ENCODE measurements at regions not wholly inside any gene's neighbourhood (a gene's known extent, or its start where the extent isn't known, plus 50 kb on each side); places are given as distances from the start of the nearest gene placed in this dataset.

GRCh38 chr1:217088521-217089284 lies 365.5 kb upstream of the ESRRG start:
- Mint-ChIP-seq H3K27me3 (ENCODE audit: low read depth, unreplicated experiment) (peaks cover 41% of the 10 kb centered on the region), H3K4me1 (ENCODE audit: low read depth, unreplicated experiment) (peaks cover 12% of the 10 kb centered on the region), H3K27ac (ENCODE audit: unreplicated experiment) (peak overlapping the region; percentile 26), H3K4me3 (ENCODE audit: unreplicated experiment) (peak overlapping the region; percentile 67), H3K36me3 (ENCODE audit: low read depth, unreplicated experiment) (no peaks in the 10 kb centered on the region), H3K9me3 (ENCODE audit: unreplicated experiment) (no peaks in the 10 kb centered on the region)
- H3K9me3 ChIP-seq (ENCODE audit: insufficient read depth, low read depth, low read length) = no peaks in the 10 kb centered on the region
- H3K4me3 ChIP-seq (ENCODE audit: insufficient read depth, low read depth, low read length) = peak overlapping the region; percentile 70
- TF ChIP-seq EZH2 (IDR thresholded peaks at IDR 0.05; ENCODE audit: insufficient read depth, low read length) (no peak), CTCF (IDR thresholded peaks at IDR 0.05; ENCODE audit: insufficient read depth, low read depth, low read length) (no peak)
- H2AFZ ChIP-seq (ENCODE audit: low read depth, low read length) = peak overlapping the region; percentile 90
- FAIRE-seq = no peak
- peaks cover 15% of the 10 kb centered on the region for H3K4me1 ChIP-seq (ENCODE audit: insufficient read depth, low read length)
- H3K27me3 ChIP-seq (ENCODE audit: insufficient read depth, low read length) = no peaks in the 10 kb centered on the region
- H3K9ac ChIP-seq (ENCODE audit: low read length) = peak overlapping the region; percentile 83
- no peaks in the 10 kb centered on the region for H3K36me3 ChIP-seq (ENCODE audit: insufficient read depth, low read length)
- DNase-seq (ENCODE audit: low read depth) = no peak
- peak overlapping the region; percentile 95 for H3K4me2 ChIP-seq (ENCODE audit: low read length)
- no peak overlapping the region for H3K27ac ChIP-seq (ENCODE audit: low read depth, low read length)
- H3K79me2 ChIP-seq (ENCODE audit: insufficient read depth, low read length) = no peaks in the 10 kb centered on the region
- H4K20me1 ChIP-seq (ENCODE audit: insufficient read depth, low read length) = no peaks in the 10 kb centered on the region

- Histone ChIP-seq H3K27me3 (ENCODE audit: insufficient read depth, low read length) (no peaks in the 10 kb centered on the region), H2AFZ (ENCODE audit: low read depth, low read length) (no peak overlapping the region), H3K4me1 (ENCODE audit: insufficient read depth, low read length) (peaks cover 15% of the 10 kb centered on the region), H3K27ac (ENCODE audit: low read depth, low read length) (no peak overlapping the region), H3K79me2 (ENCODE audit: insufficient read depth, low read length) (no peaks in the 10 kb centered on the region), H3K36me3 (ENCODE audit: insufficient read depth, low read length) (no peaks in the 10 kb centered on the region), H3K4me2 (ENCODE audit: low read length) (no peak overlapping the region), H3K9me3 (ENCODE audit: insufficient read depth, low read depth, low read length) (no peaks in the 10 kb centered on the region), H3K4me3 (ENCODE audit: insufficient read depth, low read depth, low read length) (no peak overlapping the region), H3K9ac (ENCODE audit: low read length) (no peak overlapping the region), H4K20me1 (ENCODE audit: insufficient read depth, low read length) (no peaks in the 10 kb centered on the region)
- no peaks in the 10 kb centered on the region for H3K9me3 Mint-ChIP-seq (ENCODE audit: unreplicated experiment)
- no peaks in the 10 kb centered on the region for H3K36me3 Mint-ChIP-seq (ENCODE audit: low read depth, unreplicated experiment)
- TF ChIP-seq EZH2 (IDR thresholded peaks at IDR 0.05; ENCODE audit: insufficient read depth, low read length) (no peak), CTCF (IDR thresholded peaks at IDR 0.05; ENCODE audit: insufficient read depth, low read depth, low read length) (no peak)
- H3K4me3 Mint-ChIP-seq (ENCODE audit: unreplicated experiment) = no peak overlapping the region
- peaks cover 41% of the 10 kb centered on the region for H3K27me3 Mint-ChIP-seq (ENCODE audit: low read depth, unreplicated experiment)
- FAIRE-seq (no peak), DNase-seq (ENCODE audit: low read depth) (no peak)
- no peak overlapping the region for H3K27ac Mint-ChIP-seq (ENCODE audit: unreplicated experiment)
- peaks cover 12% of the 10 kb centered on the region for H3K4me1 Mint-ChIP-seq (ENCODE audit: low read depth, unreplicated experiment)
These were observed 364.8 kb upstream of the ESRRG start for GRCh38 chr1:217088011-217088410.

GRCh38 chr1:217079584-217079983 lies 356.4 kb upstream of the ESRRG start:
- no peak overlapping the region for H3K27ac ChIP-seq (ENCODE audit: low read depth, low read length)
- H2AFZ ChIP-seq (ENCODE audit: low read depth, low read length) = no peak overlapping the region
- FAIRE-seq = no peak
- no peak overlapping the region for H3K9ac ChIP-seq (ENCODE audit: low read length)
- no peaks in the 10 kb centered on the region for H3K9me3 Mint-ChIP-seq (ENCODE audit: unreplicated experiment)
- H3K4me3 ChIP-seq (ENCODE audit: insufficient read depth, low read depth, low read length) = no peak overlapping the region
- H3K4me1 ChIP-seq (ENCODE audit: insufficient read depth, low read length) = no peaks in the 10 kb centered on the region
- no peaks in the 10 kb centered on the region for H3K79me2 ChIP-seq (ENCODE audit: insufficient read depth, low read length)
- H3K27me3 Mint-ChIP-seq (ENCODE audit: low read depth, unreplicated experiment) = peaks cover 2% of the 10 kb centered on the region
- no peak overlapping the region for H3K4me2 ChIP-seq (ENCODE audit: low read length)
- H3K36me3 Mint-ChIP-seq (ENCODE audit: low read depth, unreplicated experiment) = no peaks in the 10 kb centered on the region
- no peak overlapping the region for H3K4me3 Mint-ChIP-seq (ENCODE audit: unreplicated experiment)
- no peak for TF ChIP-seq CTCF (IDR thresholded peaks at IDR 0.05; ENCODE audit: insufficient read depth, low read depth, low read length)
- no peak for TF ChIP-seq EZH2 (IDR thresholded peaks at IDR 0.05; ENCODE audit: insufficient read depth, low read length)
- H3K27ac Mint-ChIP-seq (ENCODE audit: unreplicated experiment) = no peak overlapping the region
- H3K9me3 ChIP-seq (ENCODE audit: insufficient read depth, low read depth, low read length) = no peaks in the 10 kb centered on the region
- no peaks in the 10 kb centered on the region for H3K36me3 ChIP-seq (ENCODE audit: insufficient read depth, low read length)
- DNase-seq (ENCODE audit: low read depth) = no peak
- no peaks in the 10 kb centered on the region for H4K20me1 ChIP-seq (ENCODE audit: insufficient read depth, low read length)
- H3K4me1 Mint-ChIP-seq (ENCODE audit: low read depth, unreplicated experiment) = peaks cover 12% of the 10 kb centered on the region
- peaks cover 6% of the 10 kb centered on the region for H3K27me3 ChIP-seq (ENCODE audit: insufficient read depth, low read length)
